22Rv1 (cell line): ENCODE measurements at regions not wholly inside any gene's neighbourhood (a gene's known extent, or its start where the extent isn't known, plus 50 kb on each side); places are given as distances from the start of the nearest gene placed in this dataset.

Experiments
- ZFX ChIP-seq: fragments of 450-650 bp; IDR thresholded peaks from 2 replicates; pipeline ENCODE4 v1.6.1; 2017; ENCODE audit warnings: antibody characterized with exemption, borderline replicate concordance
- TF ChIP-seq, protein P1 (sequence below): fragments of 450-650 bp; IDR thresholded peaks from 2 replicates; pipeline ENCODE4 v1.5.1; 2017; ENCODE audit warnings: mild to moderate bottlenecking

DNA sequence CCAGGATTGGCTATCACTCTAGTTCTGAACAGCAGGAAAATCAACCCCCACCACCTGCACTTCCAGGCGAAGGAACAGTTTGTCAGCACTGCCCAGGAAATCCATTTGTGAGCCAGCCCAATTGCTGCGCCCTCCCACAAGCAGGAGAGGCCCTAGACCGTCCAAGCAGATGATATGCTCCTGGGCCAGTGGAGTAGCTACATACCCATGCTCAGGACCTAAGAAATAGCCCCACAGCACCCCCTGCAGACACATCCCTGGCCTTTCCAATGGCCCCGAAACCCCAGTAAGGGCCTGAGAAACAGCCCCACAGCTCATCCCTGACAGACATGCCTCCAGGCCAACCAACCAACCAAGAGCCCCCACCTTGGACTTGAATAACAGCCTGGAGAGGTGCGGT lies 111.5 kb upstream of the ZC3H11B start:
- TF ChIP-seq, protein P1, sequence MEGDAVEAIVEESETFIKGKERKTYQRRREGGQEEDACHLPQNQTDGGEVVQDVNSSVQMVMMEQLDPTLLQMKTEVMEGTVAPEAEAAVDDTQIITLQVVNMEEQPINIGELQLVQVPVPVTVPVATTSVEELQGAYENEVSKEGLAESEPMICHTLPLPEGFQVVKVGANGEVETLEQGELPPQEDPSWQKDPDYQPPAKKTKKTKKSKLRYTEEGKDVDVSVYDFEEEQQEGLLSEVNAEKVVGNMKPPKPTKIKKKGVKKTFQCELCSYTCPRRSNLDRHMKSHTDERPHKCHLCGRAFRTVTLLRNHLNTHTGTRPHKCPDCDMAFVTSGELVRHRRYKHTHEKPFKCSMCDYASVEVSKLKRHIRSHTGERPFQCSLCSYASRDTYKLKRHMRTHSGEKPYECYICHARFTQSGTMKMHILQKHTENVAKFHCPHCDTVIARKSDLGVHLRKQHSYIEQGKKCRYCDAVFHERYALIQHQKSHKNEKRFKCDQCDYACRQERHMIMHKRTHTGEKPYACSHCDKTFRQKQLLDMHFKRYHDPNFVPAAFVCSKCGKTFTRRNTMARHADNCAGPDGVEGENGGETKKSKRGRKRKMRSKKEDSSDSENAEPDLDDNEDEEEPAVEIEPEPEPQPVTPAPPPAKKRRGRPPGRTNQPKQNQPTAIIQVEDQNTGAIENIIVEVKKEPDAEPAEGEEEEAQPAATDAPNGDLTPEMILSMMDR: no peak
- TF ChIP-seq ZFX: no peak
